SK-N-SH (cell line): ENCODE measurements at regions not wholly inside any gene's neighbourhood (a gene's known extent, or its start where the extent isn't known, plus 50 kb on each side); places are given as distances from the start of the nearest gene placed in this dataset.

Experiments
- CTCF ChIA-PET: fragments of 300-600, 350-600 bp; formaldehyde crosslinking; extraction: SDS; loops from one replicate; lab custom pipeline; 2021; lab: Yijun Ruan, JAX
- POLR2A ChIA-PET: fragments of 350-600 bp; sonication (Branson Sonifier 250); formaldehyde crosslinking; extraction: SDS; loops from one replicate; lab custom pipeline; 2020; ENCODE audit warnings: antibody characterized with exemption, inconsistent platforms; lab: Yijun Ruan, JAX
- DNase-seq: peaks from one replicate; pipeline ENCODE4 v3.0.0; 2012
- H2AFZ ChIP-seq: fragments of 200-600 bp; sonication (generic); 2 replicates; pipeline ENCODE4 v1.8.1; 2016; ENCODE audit warnings: antibody characterized with exemption, mild to moderate bottlenecking, low read depth
- H3F3A ChIP-seq: fragments of 200-600 bp; sonication (generic); replicated peaks from 2 replicates; pipeline ENCODE3; 2016; ENCODE audit warnings: antibody characterized with exemption, mild to moderate bottlenecking; ENCODE audit not compliant: insufficient read depth
- H3K27ac ChIP-seq, 2 experiments: fragments of 200-500 bp in 1 of 2; fragments of 200-600 bp in 1 of 2; sonication (Bioruptor generic) in 1 of 2; sonication (generic), shearing (Covaris generic) in 1 of 2; 2 replicates each; pipeline versions ENCODE4 v1.5.1 to v1.6.1; 2014 to 2016; ENCODE audit warnings: low read depth in 2 of 2, inconsistent platforms in 1 of 2, low read length in 1 of 2, mild to moderate bottlenecking in 1 of 2, mixed read lengths in 1 of 2
- H3K27me3 ChIP-seq: fragments of 200-600 bp; sonication (generic), shearing (Covaris generic); 2 replicates; pipeline ENCODE4 v1.6.1; 2016; ENCODE audit warnings: mixed run types; ENCODE audit not compliant: insufficient read depth
- H3K36me3 ChIP-seq, 2 experiments: fragments of 200-500 bp in 1 of 2; fragments of 200-600 bp in 1 of 2; sonication (Bioruptor generic) in 1 of 2; sonication (generic) in 1 of 2; replicated peaks in 1 of 2; 2 replicates each; pipeline versions ENCODE3 to v1.5.1; 2014 to 2016; ENCODE audit warnings: low read length in 1 of 2, mild to moderate bottlenecking in 1 of 2; ENCODE audit not compliant: insufficient read depth in 2 of 2, control insufficient read depth in 1 of 2
- H3K4me1 ChIP-seq, 2 experiments: fragments of 200-500 bp in 1 of 2; fragments of 200-600 bp in 1 of 2; sonication (Bioruptor generic) in 1 of 2; sonication (generic), shearing (Covaris generic) in 1 of 2; 2 replicates each; pipeline versions ENCODE4 v1.5.1 to v1.6.1; 2014 to 2016; ENCODE audit warnings: low read depth in 1 of 2, low read length in 1 of 2, mixed run types in 1 of 2; ENCODE audit not compliant: insufficient read depth in 2 of 2, control insufficient read depth in 1 of 2
- H3K4me2 ChIP-seq: fragments of 200-600 bp; sonication (generic), shearing (Covaris generic); 2 replicates; pipeline ENCODE4 v1.6.1; 2017; ENCODE audit warnings: mixed run types
- H3K4me3 ChIP-seq, 2 experiments: fragments of 200-500 bp in 1 of 2; fragments of 200-600 bp in 1 of 2; sonication (Bioruptor generic) in 1 of 2; sonication (generic), shearing (Covaris generic) in 1 of 2; 2 replicates each; pipeline versions ENCODE4 v1.5.1 to v1.8.1; 2014 to 2016; ENCODE audit warnings: low read depth in 2 of 2, inconsistent platforms in 1 of 2, low read length in 1 of 2, mild to moderate bottlenecking in 1 of 2, mixed read lengths in 1 of 2, moderate library complexity in 1 of 2
- H3K79me2 ChIP-seq: fragments of 200-600 bp; sonication (generic); 2 replicates; pipeline ENCODE4 v1.8.1; 2017; ENCODE audit warnings: mild to moderate bottlenecking; ENCODE audit not compliant: insufficient read depth
- H3K9ac ChIP-seq: fragments of 200-600 bp; sonication (generic); 2 replicates; pipeline ENCODE4 v1.6.1; 2017; ENCODE audit warnings: mixed run types
- H3K9me2 ChIP-seq: fragments of 200-600 bp; sonication (generic); 2 replicates; pipeline ENCODE4 v1.6.1; 2017; ENCODE audit warnings: mixed run types
- H3K9me3 ChIP-seq: fragments of 200-600 bp; sonication (generic); 2 replicates; pipeline ENCODE4 v1.6.1; 2017; ENCODE audit warnings: mixed run types, mild to moderate bottlenecking, moderate library complexity
- H4K20me1 ChIP-seq: fragments of 200-600 bp; sonication (generic); 2 replicates; pipeline ENCODE4 v1.6.1; 2017; ENCODE audit warnings: mild to moderate bottlenecking, mixed run types; ENCODE audit not compliant: insufficient read depth
- CHD2 ChIP-seq: fragments of 150-350 bp; IDR thresholded peaks from 2 replicates; pipeline ENCODE4 v1.6.1; 2018; ENCODE audit warnings: low read length; ENCODE audit not compliant: partially characterized antibody
- ELF1 ChIP-seq: IDR thresholded peaks from 2 replicates; pipeline ENCODE4 v1.4.0; 2012
- EP300 ChIP-seq, 2 experiments: IDR thresholded peaks; 2 replicates each; pipeline versions ENCODE4 v1.4.0 to v1.6.1; 2012; ENCODE audit warnings: borderline replicate concordance in 1 of 2, low read depth in 1 of 2, low read length in 1 of 2
- EZH2phosphoT487 ChIP-seq: fragments of 200-600 bp; sonication (generic); IDR thresholded peaks from 2 replicates; pipeline ENCODE4 v1.6.1; 2017; ENCODE audit warnings: low read depth, mixed run types, mild to moderate bottlenecking, antibody characterized with exemption, moderate library complexity, borderline replicate concordance
- FOXM1 ChIP-seq: IDR thresholded peaks from 2 replicates; pipeline ENCODE4 v1.4.0; 2012; ENCODE audit warnings: low read depth, mild to moderate bottlenecking
- MEF2A ChIP-seq: IDR thresholded peaks from 2 replicates; pipeline ENCODE4 v1.4.0; 2012; ENCODE audit warnings: low read depth, borderline replicate concordance
- NFIC ChIP-seq: IDR thresholded peaks from 2 replicates; pipeline ENCODE4 v1.4.0; 2012; ENCODE audit warnings: borderline replicate concordance
- NRF1 ChIP-seq: IDR thresholded peaks from 2 replicates; pipeline ENCODE4 v1.6.1; 2012; ENCODE audit warnings: low read depth, mild to moderate bottlenecking, low read length
- PBX3 ChIP-seq: IDR thresholded peaks from 2 replicates; pipeline ENCODE4; 2012
- POLR2AphosphoS5 ChIP-seq: IDR thresholded peaks from 2 replicates; pipeline ENCODE4 v1.6.1; 2012; ENCODE audit warnings: low read depth, low read length
- RCOR1 ChIP-seq: fragments of 150-350 bp; IDR thresholded peaks from 2 replicates; pipeline ENCODE4 v1.6.1; 2017; ENCODE audit warnings: antibody characterized with exemption, low read length
- REST ChIP-seq: IDR thresholded peaks from 2 replicates; pipeline ENCODE4 v1.6.1; 2012; ENCODE audit warnings: mild to moderate bottlenecking, low read depth, low read length, moderate library complexity
- RFX5 ChIP-seq: IDR thresholded peaks from 2 replicates; pipeline ENCODE4 v1.6.1; 2012; ENCODE audit warnings: mild to moderate bottlenecking, improper control_type of control experiment, low read length
- RXRA ChIP-seq: IDR thresholded peaks from 2 replicates; pipeline ENCODE4 v1.4.0; 2012; ENCODE audit warnings: low read depth, mild to moderate bottlenecking, borderline replicate concordance
- SIN3A ChIP-seq: IDR thresholded peaks from 2 replicates; pipeline ENCODE4 v1.6.1; 2012; ENCODE audit warnings: low read depth, mild to moderate bottlenecking, low read length, moderate library complexity, borderline replicate concordance
- SMC3 ChIP-seq: IDR thresholded peaks from 2 replicates; pipeline ENCODE4 v1.6.1; 2012; ENCODE audit warnings: low read depth, low read length, improper control_type of control experiment
- TCF12 ChIP-seq: IDR thresholded peaks from 2 replicates; pipeline ENCODE4 v1.4.0; 2012
- TEAD4 ChIP-seq: IDR thresholded peaks from 2 replicates; pipeline ENCODE4 v1.4.0; 2012; ENCODE audit warnings: mild to moderate bottlenecking, borderline replicate concordance; ENCODE audit not compliant: insufficient read depth
- USF1 ChIP-seq: IDR thresholded peaks from 2 replicates; pipeline ENCODE4 v1.4.0; 2012; ENCODE audit warnings: low read depth, borderline replicate concordance
- USF2 ChIP-seq: fragments of 150-350 bp; IDR thresholded peaks from 2 replicates; pipeline ENCODE4 v1.6.1; 2017; ENCODE audit warnings: antibody characterized with exemption, low read length, low read depth, borderline replicate concordance
- YY1 ChIP-seq: IDR thresholded peaks from 2 replicates; pipeline ENCODE4 v1.4.0; 2012; ENCODE audit warnings: low read depth, mild to moderate bottlenecking
- ZBTB33 ChIP-seq: IDR thresholded peaks from 2 replicates; pipeline ENCODE4 v1.4.0; 2012; ENCODE audit warnings: low read depth, borderline replicate concordance
- WGBS: methylation state at CpG from one replicate; pipeline ENCODE4 v1.1.6; 2017; ENCODE audit warnings: low lambda C conversion rate; 5-methylcytosine and 5-hydroxymethylcytosine counted together

GRCh38 chr20:53725575-53725970, 131.9 kb upstream of the ZNF217 start:
- no peak overlapping the region for H3K9ac ChIP-seq
- DNase-seq: no peak
- H3K9me3 ChIP-seq: no peaks in the 10 kb centered on the region
- 96% methylated on average over 11 of the region's 11 CpGs for WGBS
- ChIA-PET POLR2A (no interaction called here), CTCF (no interaction called here)
- no peak overlapping the region for H3K4me3 ChIP-seq
- no peaks in the 10 kb centered on the region for H3K27me3 ChIP-seq
- no peaks in the 10 kb centered on the region for H3K36me3 ChIP-seq
- H3K79me2 ChIP-seq: no peaks in the 10 kb centered on the region
- H2AFZ ChIP-seq: no peak overlapping the region
- no peaks in the 10 kb centered on the region for H3K9me2 ChIP-seq
- TF ChIP-seq REST (no peak), NRF1 (no peak), TCF12 (no peak), SIN3A (no peak), CHD2 (no peak), MEF2A (no peak)
- peaks cover 3% of the 10 kb centered on the region for H3F3A ChIP-seq
- 0 out of 4 replicates have a peak, but pooled peaks cover 0 to 6% of the 10 kb centered on the region in 2 experiments for H3K4me1 ChIP-seq
- H3K27ac ChIP-seq: no peak overlapping the region
- no peaks in the 10 kb centered on the region for H4K20me1 ChIP-seq
- H3K4me2 ChIP-seq: no peak overlapping the region

- no peaks in the 10 kb centered on the region for H3K79me2 ChIP-seq
- H3K9me3 ChIP-seq: no peaks in the 10 kb centered on the region
- H3K4me2 ChIP-seq: no peak overlapping the region
- no peaks in the 10 kb centered on the region for H3K36me3 ChIP-seq
- 97% methylated on average over 7 of the region's 7 CpGs for WGBS
- POLR2A ChIA-PET: no interaction called here
- no peak overlapping the region for H3K27ac ChIP-seq
- peaks cover 3% of the 10 kb centered on the region for H3F3A ChIP-seq
- no peak overlapping the region for H3K4me3 ChIP-seq
- H3K9me2 ChIP-seq: no peaks in the 10 kb centered on the region
- DNase-seq: no peak
- no peak overlapping the region for H2AFZ ChIP-seq
- CTCF ChIA-PET: no interaction called here
- H4K20me1 ChIP-seq: no peaks in the 10 kb centered on the region
- no peaks in the 10 kb centered on the region for H3K27me3 ChIP-seq
- no peak overlapping the region for H3K9ac ChIP-seq
- 0 out of 4 replicates have a peak, but pooled peaks cover 0 to 6% of the 10 kb centered on the region in 2 experiments for H3K4me1 ChIP-seq
- TF ChIP-seq RFX5 (no peak), RCOR1 (no peak), USF2 (no peak), TEAD4 (no peak), SIN3A (no peak), PBX3 (no peak), NFIC (no peak), POLR2AphosphoS5 (no peak), YY1 (no peak), SMC3 (no peak), RXRA (no peak), EZH2phosphoT487 (no peak), MEF2A (no peak), FOXM1 (no peak), EP300 (IDR thresholded peaks at IDR 0.05; ENCODE audit: borderline replicate concordance in 1 of 2, low read depth in 1 of 2, low read length in 1 of 2) (no peak), ZBTB33 (no peak), USF1 (no peak), ELF1 (no peak)
Measured at GRCh38 chr20:53723621-53724020, 130.0 kb upstream of the ZNF217 start.
